ENCODE measurements at regions not wholly inside any gene's neighbourhood (a gene's known extent, or its start where the extent isn't known, plus 50 kb on each side); places are given as distances from the start of the nearest gene placed in this dataset.

DNA sequence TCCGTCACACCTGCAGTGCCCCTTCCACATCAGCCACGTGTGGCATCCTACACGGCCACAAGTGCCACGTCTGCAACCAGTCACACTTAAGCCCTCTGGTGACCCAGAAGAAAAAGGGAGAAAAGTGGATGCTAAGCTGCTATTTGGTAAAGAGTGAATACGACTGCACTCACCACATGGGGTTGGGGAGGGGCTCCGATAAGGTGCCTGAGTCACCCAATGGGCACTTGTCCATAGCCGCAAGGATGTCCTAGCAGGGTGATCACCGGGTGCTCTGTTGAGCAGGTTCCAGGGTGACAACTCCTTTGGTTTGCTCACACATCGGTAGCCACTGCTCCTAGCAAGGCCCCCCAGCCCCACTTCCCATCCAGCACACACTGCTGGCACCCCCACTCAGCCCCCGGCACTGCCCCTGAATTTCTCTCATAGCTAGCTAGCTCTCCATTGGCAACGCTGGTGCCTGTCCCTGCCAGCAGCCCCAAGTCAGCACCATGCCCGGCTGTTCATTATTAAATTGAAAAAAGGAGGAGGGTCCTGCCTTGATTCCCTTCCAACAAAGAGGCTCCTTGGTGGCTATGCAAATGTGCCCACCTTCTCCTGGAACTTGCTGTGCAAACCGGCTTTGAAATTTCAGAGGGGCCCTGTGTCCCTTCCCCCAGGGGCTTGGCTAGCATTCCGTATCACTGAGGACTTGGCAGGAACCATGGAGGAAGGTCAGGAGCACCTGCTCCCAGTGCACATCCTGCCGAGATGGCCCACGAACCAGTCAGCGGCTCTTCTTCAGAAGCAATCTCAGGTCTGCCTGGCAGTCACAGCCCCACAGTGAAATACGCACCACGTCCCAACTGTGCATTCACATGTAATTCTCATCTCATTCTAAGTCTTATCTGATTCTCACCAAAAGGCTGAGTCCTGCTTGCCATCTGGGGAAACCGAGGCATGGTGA, 227.7 kb upstream of the DIO3 start:
- TF ChIP-seq CTCF (IDR thresholded peaks at IDR 0.05) (no peak), ZFX (IDR thresholded peaks at IDR 0.05; ENCODE audit: borderline replicate concordance) (no peak)

All from 22Rv1 (cell line).